GM12872 (cell line): ENCODE measurements at regions not wholly inside any gene's neighbourhood (a gene's known extent, or its start where the extent isn't known, plus 50 kb on each side); places are given as distances from the start of the nearest gene placed in this dataset.

Experiments
- TF ChIP-seq, protein P1 (sequence below): IDR thresholded peaks from 3 replicates; pipeline ENCODE4 v1.5.1; 2011; ENCODE audit warnings: low read depth, mild to moderate bottlenecking, low read length, moderate library complexity; ENCODE audit not compliant: insufficient read depth

DNA sequence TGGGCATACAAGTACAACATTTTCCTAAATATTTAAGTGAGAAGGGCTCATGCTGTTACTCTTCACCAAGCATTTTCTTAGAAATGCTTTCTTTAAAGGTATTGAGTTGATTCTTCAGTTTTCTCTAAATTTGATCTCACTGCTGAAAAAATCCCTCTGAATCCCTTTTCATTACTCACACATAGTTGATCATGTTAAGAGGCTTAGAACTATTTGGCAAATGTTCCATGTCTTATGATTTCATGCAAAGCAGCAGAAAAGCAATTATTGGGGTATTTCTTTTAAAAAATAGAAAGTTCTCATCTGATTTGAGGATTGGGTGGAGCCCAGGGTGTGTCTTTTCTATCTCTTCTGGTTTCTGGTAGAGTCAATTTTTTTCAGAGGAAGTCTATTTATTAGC lies 1079.8 kb upstream of the ZEB2 start:
- TF ChIP-seq, protein P1, sequence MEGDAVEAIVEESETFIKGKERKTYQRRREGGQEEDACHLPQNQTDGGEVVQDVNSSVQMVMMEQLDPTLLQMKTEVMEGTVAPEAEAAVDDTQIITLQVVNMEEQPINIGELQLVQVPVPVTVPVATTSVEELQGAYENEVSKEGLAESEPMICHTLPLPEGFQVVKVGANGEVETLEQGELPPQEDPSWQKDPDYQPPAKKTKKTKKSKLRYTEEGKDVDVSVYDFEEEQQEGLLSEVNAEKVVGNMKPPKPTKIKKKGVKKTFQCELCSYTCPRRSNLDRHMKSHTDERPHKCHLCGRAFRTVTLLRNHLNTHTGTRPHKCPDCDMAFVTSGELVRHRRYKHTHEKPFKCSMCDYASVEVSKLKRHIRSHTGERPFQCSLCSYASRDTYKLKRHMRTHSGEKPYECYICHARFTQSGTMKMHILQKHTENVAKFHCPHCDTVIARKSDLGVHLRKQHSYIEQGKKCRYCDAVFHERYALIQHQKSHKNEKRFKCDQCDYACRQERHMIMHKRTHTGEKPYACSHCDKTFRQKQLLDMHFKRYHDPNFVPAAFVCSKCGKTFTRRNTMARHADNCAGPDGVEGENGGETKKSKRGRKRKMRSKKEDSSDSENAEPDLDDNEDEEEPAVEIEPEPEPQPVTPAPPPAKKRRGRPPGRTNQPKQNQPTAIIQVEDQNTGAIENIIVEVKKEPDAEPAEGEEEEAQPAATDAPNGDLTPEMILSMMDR = no peak

DNA sequence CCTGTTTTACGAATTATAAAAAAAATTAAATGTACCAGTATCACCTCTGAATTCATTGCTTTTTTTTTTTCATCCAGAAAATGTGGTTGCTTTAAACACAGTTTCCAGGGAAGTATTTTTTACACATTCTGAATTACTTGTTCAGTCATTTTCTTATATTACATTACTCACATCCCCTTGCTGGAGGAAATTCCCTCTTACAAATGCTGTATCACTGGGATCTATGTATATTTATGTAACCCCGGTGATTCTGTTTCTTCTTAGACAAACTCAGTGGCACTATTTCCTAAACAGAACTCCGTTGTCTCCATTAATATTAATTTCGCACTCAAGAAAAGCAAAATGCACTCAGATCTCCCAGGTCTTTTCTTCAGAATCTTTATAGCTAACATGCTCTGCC lies 1078.5 kb upstream of the ZEB2 start:
- TF ChIP-seq, protein P1 = no peak

DNA sequence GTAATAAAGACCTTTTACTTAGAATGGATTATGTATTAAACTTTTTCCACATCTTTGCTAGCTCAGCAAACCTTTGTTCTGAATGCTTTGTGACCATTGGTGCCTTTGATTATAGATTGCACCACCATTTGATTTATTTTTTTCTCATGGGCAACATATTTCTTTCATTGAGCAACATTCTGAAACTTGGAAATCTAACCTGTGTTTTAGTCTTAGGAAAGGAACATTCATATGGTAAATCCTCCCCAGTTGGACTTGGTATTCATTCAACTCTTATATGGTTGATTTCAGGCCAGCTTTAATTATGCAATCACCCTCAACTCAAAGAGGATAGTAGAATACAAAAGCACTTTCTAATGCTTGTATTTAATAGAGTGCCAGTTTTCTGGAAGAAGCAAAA lies 1077.9 kb upstream of the ZEB2 start:
- TF ChIP-seq, protein P1 = no peak

DNA sequence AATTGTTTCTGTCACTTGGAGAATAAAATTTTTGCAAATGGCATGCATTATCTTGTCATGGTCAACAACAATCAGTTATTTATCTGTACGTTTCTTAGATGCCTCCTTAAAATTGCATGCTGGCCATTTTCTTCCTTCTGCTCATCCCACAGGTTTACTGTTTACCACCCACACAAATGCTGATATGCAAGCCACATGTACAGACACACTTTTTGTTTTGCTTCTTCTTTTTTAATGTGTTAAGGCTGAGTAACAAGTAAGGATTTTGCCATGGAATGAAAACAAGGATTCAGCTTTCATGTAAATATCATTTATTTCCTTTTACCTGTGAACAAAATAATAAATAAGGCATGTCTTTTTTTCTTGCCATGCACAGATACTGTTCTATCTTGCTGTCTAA lies 1077.1 kb upstream of the ZEB2 start:
- TF ChIP-seq, protein P1 = no peak

DNA sequence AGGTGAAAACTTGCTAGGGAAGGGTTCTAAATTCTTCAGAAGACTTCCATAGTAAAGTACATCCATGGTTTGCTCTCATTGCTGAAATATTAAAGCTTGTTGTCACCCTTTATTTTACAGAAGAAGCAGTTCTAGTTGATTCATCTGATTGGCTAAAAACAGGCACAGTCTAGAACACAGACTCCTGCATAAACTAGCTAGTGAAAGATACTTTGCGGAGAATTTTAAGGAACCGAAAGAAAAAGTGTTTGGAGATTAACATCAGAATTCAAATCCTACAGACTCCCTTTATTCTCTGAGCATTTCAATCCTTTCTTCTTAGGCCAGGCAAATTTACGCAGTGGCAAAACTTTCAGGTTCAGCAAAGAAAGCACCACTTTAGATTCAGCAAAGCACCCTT lies 1076.5 kb upstream of the ZEB2 start:
- TF ChIP-seq, protein P1 = no peak

DNA sequence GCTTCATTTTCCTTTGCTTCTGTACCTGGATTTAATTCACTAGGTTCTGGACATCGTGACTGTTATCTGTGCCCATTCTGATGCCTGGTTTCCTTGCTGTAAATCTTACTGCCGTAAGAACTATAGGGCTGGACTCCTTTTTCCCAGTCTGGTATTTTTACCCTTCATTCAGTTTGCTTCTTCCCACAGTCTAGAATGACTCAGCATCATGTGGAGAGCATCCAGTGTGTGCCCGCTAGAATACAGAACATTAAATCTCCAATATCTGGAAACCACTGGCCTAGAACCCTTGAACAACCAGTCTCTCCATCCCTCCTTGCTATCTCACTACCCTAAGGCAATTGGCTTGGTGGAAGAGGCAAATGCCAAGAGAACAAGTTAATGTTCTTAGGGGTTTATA lies 1075.4 kb upstream of the ZEB2 start:
- TF ChIP-seq, protein P1 = no peak

DNA sequence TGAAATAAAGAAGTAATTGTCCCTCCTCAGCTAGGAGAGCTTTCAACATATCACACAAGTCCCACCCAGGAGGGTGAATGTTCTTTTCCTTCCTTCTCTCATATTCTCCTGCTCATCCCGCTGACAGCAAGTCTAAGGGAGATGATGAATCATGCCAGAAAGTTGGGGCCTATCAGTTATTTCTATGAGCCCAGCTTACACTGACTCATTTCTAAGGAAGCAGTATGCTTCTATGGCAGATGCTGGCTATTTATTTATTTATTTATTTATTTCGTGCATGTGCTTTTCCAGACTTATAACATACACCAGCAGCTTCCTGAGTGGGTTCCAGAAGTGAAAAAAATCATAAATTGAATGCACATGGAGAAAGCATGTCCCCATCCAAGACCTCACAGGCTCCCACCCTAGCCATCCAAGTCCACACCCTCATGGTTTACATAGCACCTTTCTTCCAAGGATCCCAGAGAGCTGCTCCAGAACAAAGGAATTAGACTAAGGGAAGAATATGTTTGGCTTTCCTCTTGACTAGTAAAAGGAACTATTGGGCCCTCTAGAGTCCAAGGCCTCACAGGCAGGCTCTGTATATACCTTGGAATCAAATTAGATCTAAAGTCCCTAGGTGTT lies 1074.2 kb upstream of the ZEB2 start:
- TF ChIP-seq, protein P1 = no peak; the same call in 2 of the 3 replicates
